ENCODE measurements at regions not wholly inside any gene's neighbourhood (a gene's known extent, or its start where the extent isn't known, plus 50 kb on each side); places are given as distances from the start of the nearest gene placed in this dataset.

GRCh38 chr14:38038986-38039385 is 168.7 kb upstream of the SSTR1 start:
- no peaks in the 10 kb centered on the region for H3K36me3 ChIP-seq (ENCODE audit: insufficient read depth in 1 of 2, low read depth in 1 of 2)
- no peaks in the 10 kb centered on the region for H3K27me3 ChIP-seq (ENCODE audit: insufficient read depth in 3 of 3, low read length in 2 of 3)
- intact Hi-C loops (cut with DNase I) = no loop called here
- WGBS, 3 donors = 57 to 65% (median 65%) methylated on average over 5 of the region's 5 CpGs
- no peak for DNase-seq
- no peak overlapping the region for H3K4me3 ChIP-seq
- H3K4me1 ChIP-seq = no peaks in the 10 kb centered on the region
- no peaks in the 10 kb centered on the region for H3K9me3 ChIP-seq
- ATAC-seq = no peak
- no peak for TF ChIP-seq CTCF (IDR thresholded peaks at IDR 0.05)
- H3K27ac ChIP-seq = no peak overlapping the region

GRCh38 chr14:38039496-38039895 is 168.2 kb upstream of the SSTR1 start:
- 34 to 55% (median 35%) methylated on average over 2 of the region's 2 CpGs for WGBS, 3 donors

GRCh38 chr14:38040411-38040810 is 167.3 kb upstream of the SSTR1 start:
- ATAC-seq = no peak
- no peaks in the 10 kb centered on the region for H3K9me3 ChIP-seq

More at GRCh38 chr14:38039496-38039895, 168.2 kb upstream of the SSTR1 start:
- Histone ChIP-seq H3K9me3 (no peaks in the 10 kb centered on the region), H3K4me3 (no peak overlapping the region), H3K36me3 (ENCODE audit: insufficient read depth in 1 of 2, low read depth in 1 of 2) (no peaks in the 10 kb centered on the region), H3K4me1 (no peaks in the 10 kb centered on the region), H3K27ac (no peak overlapping the region), H3K27me3 (ENCODE audit: insufficient read depth in 3 of 3, low read length in 2 of 3) (no peaks in the 10 kb centered on the region)
- TF ChIP-seq CTCF (IDR thresholded peaks at IDR 0.05) = no peak
- ATAC-seq (no peak), DNase-seq (no peak)
- intact Hi-C loops (cut with DNase I) = no loop called here

GRCh38 chr14:38042322-38042721 is 165.4 kb upstream of the SSTR1 start:
- DNase-seq (no peak), ATAC-seq (no peak)
- intact Hi-C loops (cut with DNase I) = no loop called here
- no peak for TF ChIP-seq CTCF (IDR thresholded peaks at IDR 0.05)
- Histone ChIP-seq H3K27me3 (ENCODE audit: insufficient read depth in 3 of 3, low read length in 2 of 3) (no peaks in the 10 kb centered on the region), H3K4me3 (no peak overlapping the region), H3K27ac (no peak overlapping the region), H3K9me3 (no peaks in the 10 kb centered on the region), H3K36me3 (ENCODE audit: insufficient read depth in 1 of 2, low read depth in 1 of 2) (no peaks in the 10 kb centered on the region), H3K4me1 (no peaks in the 10 kb centered on the region)
- 33 to 47% (median 40%) methylated on average over 7 of the region's 7 CpGs for WGBS, 3 donors

More at GRCh38 chr14:38040411-38040810, 167.3 kb upstream of the SSTR1 start:
- Histone ChIP-seq H3K4me1 (no peaks in the 10 kb centered on the region), H3K4me3 (no peak overlapping the region), H3K27me3 (ENCODE audit: insufficient read depth in 3 of 3, low read length in 2 of 3) (no peaks in the 10 kb centered on the region), H3K36me3 (ENCODE audit: insufficient read depth in 1 of 2, low read depth in 1 of 2) (no peaks in the 10 kb centered on the region), H3K27ac (no peak overlapping the region)
- intact Hi-C loops (cut with DNase I) = no loop called here
- DNase-seq = no peak
- 41 to 56% (median 44%) methylated on average over 1 of the region's 1 CpG for WGBS, 3 donors
- no peak for TF ChIP-seq CTCF (IDR thresholded peaks at IDR 0.05)

- ATAC-seq (no peak), DNase-seq (no peak)
- no peak for TF ChIP-seq CTCF (IDR thresholded peaks at IDR 0.05)
- H3K4me3 ChIP-seq = no peak overlapping the region
- H3K4me1 ChIP-seq = no peaks in the 10 kb centered on the region
- intact Hi-C loops (cut with DNase I) = no loop called here
- H3K27me3 ChIP-seq (ENCODE audit: insufficient read depth in 3 of 3, low read length in 2 of 3) = no peaks in the 10 kb centered on the region
- H3K9me3 ChIP-seq = no peaks in the 10 kb centered on the region
- H3K36me3 ChIP-seq (ENCODE audit: insufficient read depth in 1 of 2, low read depth in 1 of 2) = no peaks in the 10 kb centered on the region
- H3K27ac ChIP-seq = no peak overlapping the region
- 92 to 95% (median 92%) methylated on average over 4 of the region's 4 CpGs for WGBS, 3 donors
Measured at GRCh38 chr14:38044710-38045109, 163.0 kb upstream of the SSTR1 start.

All from psoas muscle (tissue), 7 donors.